Kidney (tissue), 13 donors: ENCODE measurements at regions not wholly inside any gene's neighbourhood (a gene's known extent, or its start where the extent isn't known, plus 50 kb on each side); places are given as distances from the start of the nearest gene placed in this dataset.
A peak's percentile ranks its signal among the peaks of the same experiment; 100 is the strongest.

Experiments
- DNase-seq, 5 donors: peaks; one replicate each; pipeline ENCODE4 v3.0.0-alpha.2; 2013 to 2020
- FAIRE-seq: peaks from 2 replicates; lab custom pipeline; 2012; peaks lifted over from hg19 to GRCh38; lab: Jason Lieb, UNC
- H3K27ac ChIP-seq, 2 donors: one replicate each; pipeline ENCODE4 v1.7.0; 2013; ENCODE audit warnings: low read depth in 2 of 2, low read length in 2 of 2, inconsistent platforms in 1 of 2
- H3K27me3 ChIP-seq: one replicate; pipeline ENCODE4 v1.7.1; 2013; ENCODE audit warnings: low read length, inconsistent platforms; ENCODE audit not compliant: control insufficient read depth, insufficient read depth
- H3K36me3 ChIP-seq, 3 donors: one replicate each; pipeline versions ENCODE4 v1.7.0 to v1.7.1; 2013; ENCODE audit warnings: low read length in 3 of 3, control low read depth in 1 of 3, inconsistent platforms in 1 of 3; ENCODE audit not compliant: insufficient read depth in 3 of 3, control insufficient read depth in 2 of 3
- H3K4me1 ChIP-seq, 3 donors: one replicate each; pipeline versions ENCODE4 v1.7.0 to v1.7.1; 2013; ENCODE audit warnings: low read length in 3 of 3, inconsistent platforms in 1 of 3, low read depth in 1 of 3; ENCODE audit not compliant: control insufficient read depth in 2 of 3, insufficient read depth in 2 of 3
- H3K4me3 ChIP-seq, 3 donors: one replicate each; pipeline versions ENCODE4 v1.7.0 to v1.8.1; 2013; ENCODE audit warnings: low read length in 3 of 3, control low read depth in 1 of 3, inconsistent platforms in 1 of 3
- H3K9ac ChIP-seq, 3 donors: one replicate each; pipeline versions ENCODE4 v1.7.0 to v1.7.1; 2013; ENCODE audit warnings: low read length in 3 of 3, control low read depth in 1 of 3, inconsistent platforms in 1 of 3
- H3K9me3 ChIP-seq, 3 donors: one replicate each; pipeline versions ENCODE4 v1.7.0 to v1.7.1; 2013; ENCODE audit warnings: low read length in 3 of 3, control low read depth in 1 of 3, inconsistent platforms in 1 of 3; ENCODE audit not compliant: control insufficient read depth in 2 of 3, insufficient read depth in 1 of 3
- intact Hi-C: fragments of 100-400 bp; cut with DNase I; formaldehyde crosslinking; loops from one replicate; pipeline ENCODE4 v1.11.1; 2022
- TF ChIP-seq, protein P1 (sequence below): IDR thresholded peaks from 3 replicates; pipeline ENCODE4 v1.5.1; 2012; ENCODE audit warnings: mild to moderate bottlenecking, moderate library complexity, borderline replicate concordance; ENCODE audit not compliant: insufficient read depth; ENCODE audit errors: extremely low read depth
- donor health status: control.
- donor health status: control.
- donor health status: control.
- donor health status: control.
- donor health status: control.
- donor health status: DM: yes; HTN: yes; CAD: no.
- donor health status: Normal renal cell carcinoma (clear cell type).

DNA sequence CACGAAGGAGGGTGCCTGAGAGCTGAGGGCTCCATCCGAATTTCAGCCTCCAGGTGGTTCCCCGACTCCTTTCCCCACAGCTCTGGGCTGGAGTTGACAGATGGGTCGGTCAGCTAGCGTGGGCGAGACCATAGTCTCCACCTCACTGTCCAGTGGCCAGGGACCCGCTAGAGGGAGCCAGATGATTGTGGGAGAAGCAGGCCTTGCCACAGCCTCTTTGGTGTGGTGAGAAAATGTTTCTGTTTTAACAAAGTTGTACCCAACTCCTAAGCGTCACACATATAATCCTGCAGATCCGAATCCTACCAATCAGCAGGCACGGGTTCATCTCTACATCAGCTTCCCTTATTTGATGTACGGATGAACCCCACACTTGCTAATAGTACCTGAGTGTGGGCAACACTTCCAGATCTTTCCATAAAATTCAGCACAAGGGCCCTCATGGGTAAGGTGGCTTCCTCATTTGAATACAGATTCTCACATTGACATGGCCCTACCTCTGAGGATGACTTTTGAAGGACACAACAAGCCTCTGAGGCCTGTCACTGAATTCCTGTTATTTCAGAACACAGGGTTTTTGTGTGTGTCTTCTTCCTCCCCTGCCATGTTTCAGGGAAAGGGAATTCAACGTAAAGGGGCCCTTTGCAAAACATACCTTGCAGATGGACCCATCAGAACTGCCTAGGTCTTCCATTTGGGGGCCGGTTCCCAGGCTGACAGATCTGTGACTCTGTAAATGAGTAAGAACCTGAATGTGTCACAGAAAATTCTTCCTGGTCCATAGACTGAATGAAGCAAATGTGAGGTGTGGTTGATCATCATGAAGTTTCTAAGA is 103.2 kb upstream of the DUSP22 start:
- Histone ChIP-seq H3K9me3 (no peaks in the 10 kb centered on the region), H3K4me3 (no peak overlapping the region), H3K36me3 (no peaks in the 10 kb centered on the region), H3K27me3 (no peaks in the 10 kb centered on the region), H3K9ac (no peak overlapping the region), H3K4me1 (peaks cover 0 to 2% (median 0%) of the 10 kb centered on the region in 3 donors), H3K27ac (no peak overlapping the region)
- FAIRE-seq, result no peak
- DNase-seq, result peak; percentile 86 to 95 (median 92)
- intact Hi-C loops, result no loop called here
- TF ChIP-seq, protein P1, sequence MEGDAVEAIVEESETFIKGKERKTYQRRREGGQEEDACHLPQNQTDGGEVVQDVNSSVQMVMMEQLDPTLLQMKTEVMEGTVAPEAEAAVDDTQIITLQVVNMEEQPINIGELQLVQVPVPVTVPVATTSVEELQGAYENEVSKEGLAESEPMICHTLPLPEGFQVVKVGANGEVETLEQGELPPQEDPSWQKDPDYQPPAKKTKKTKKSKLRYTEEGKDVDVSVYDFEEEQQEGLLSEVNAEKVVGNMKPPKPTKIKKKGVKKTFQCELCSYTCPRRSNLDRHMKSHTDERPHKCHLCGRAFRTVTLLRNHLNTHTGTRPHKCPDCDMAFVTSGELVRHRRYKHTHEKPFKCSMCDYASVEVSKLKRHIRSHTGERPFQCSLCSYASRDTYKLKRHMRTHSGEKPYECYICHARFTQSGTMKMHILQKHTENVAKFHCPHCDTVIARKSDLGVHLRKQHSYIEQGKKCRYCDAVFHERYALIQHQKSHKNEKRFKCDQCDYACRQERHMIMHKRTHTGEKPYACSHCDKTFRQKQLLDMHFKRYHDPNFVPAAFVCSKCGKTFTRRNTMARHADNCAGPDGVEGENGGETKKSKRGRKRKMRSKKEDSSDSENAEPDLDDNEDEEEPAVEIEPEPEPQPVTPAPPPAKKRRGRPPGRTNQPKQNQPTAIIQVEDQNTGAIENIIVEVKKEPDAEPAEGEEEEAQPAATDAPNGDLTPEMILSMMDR, result peak; percentile 75

DNA sequence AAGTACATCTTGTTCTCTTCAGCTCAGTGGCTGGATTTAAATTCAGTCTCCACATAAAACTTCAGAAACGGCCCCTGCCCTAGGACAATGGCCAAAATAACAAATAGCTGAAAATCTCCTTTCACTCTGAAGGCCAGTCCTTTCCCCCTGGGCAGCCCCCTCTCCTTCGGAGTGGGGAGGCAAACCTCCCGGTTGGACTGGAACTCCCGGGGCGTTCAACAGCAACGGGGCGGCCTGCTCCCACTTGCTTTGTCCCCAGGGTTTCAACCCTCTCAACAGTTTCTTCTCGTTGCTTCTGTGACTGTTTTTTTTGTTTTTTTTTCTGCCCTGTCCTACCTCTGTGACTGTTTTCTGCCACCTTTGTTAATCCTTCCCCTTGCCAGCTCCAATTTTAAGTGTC is 102.6 kb upstream of the DUSP22 start:
- no peaks in the 10 kb centered on the region for H3K9me3 ChIP-seq
- no peaks in the 10 kb centered on the region for H3K36me3 ChIP-seq
- H3K4me3 ChIP-seq, result no peak overlapping the region
- TF ChIP-seq, protein P1, result no peak
- FAIRE-seq, result no peak
- intact Hi-C loops, result no loop called here
- H3K4me1 ChIP-seq, result peaks cover 0 to 2% (median 0%) of the 10 kb centered on the region in 3 donors
- no peak overlapping the region for H3K9ac ChIP-seq
- H3K27me3 ChIP-seq, result no peaks in the 10 kb centered on the region
- no peak for DNase-seq
- H3K27ac ChIP-seq, result no peak overlapping the region

DNA sequence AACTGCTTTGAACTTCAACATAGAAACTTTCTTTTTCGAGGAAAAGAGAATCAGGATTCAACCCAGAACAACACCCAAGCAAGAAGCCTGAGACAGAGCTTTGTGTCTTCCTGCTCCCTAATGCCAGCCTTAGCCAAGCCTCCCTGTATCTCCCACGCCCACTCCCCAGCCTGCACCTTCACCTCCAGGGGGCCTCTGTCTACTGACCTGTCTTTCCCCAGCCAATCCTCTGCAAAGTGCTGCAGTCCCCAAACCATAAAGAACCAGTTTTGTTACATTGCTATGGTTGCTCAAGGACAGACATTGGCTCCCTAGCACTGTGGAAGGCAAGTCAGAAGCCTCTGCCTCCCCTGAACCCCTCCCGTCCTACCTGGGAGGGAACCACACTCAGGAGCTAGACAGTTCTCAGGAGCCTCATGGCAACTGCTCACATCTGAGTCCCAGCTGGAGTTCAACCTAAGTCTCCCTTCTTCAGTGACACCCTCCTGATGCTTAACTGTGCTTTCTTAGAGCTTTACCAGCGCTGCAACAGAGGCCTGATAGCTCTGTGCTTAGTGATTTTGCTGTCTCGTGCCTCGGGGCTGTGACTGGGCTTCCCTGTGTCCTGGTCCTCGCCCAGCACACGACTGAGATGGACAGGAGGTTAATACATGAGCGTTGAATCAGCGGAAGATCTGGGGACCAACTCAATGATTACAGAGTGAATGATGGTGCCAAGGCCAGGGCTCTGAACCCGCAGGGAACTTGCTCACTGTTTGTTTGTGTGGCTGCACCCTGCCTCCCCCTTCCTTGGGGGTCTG is 101.5 kb upstream of the DUSP22 start:
- Histone ChIP-seq H3K27ac (no peak overlapping the region), H3K4me3 (no peak overlapping the region), H3K4me1 (peaks cover 0 to 6% (median 0%) of the 10 kb centered on the region in 3 donors), H3K36me3 (no peaks in the 10 kb centered on the region), H3K27me3 (no peaks in the 10 kb centered on the region), H3K9ac (no peak overlapping the region), H3K9me3 (no peaks in the 10 kb centered on the region)
- intact Hi-C loops, result no loop called here
- peak in 1 of 5 donors; percentile 20 for DNase-seq
- FAIRE-seq, result no peak
- TF ChIP-seq, protein P1, result no peak
